HUES48 (cell line): ENCODE measurements at regions not wholly inside any gene's neighbourhood (a gene's known extent, or its start where the extent isn't known, plus 50 kb on each side); places are given as distances from the start of the nearest gene placed in this dataset.

Experiments
- H3K27ac ChIP-seq: one replicate; pipeline ENCODE4 v1.7.0; 2013; ENCODE audit warnings: low read depth, low read length, inconsistent platforms
- H3K27me3 ChIP-seq: 2 replicates; pipeline ENCODE4 v1.6.1; 2013; ENCODE audit warnings: mild to moderate bottlenecking, low read length; ENCODE audit not compliant: control insufficient read depth, insufficient read depth
- H3K36me3 ChIP-seq: 2 replicates; pipeline ENCODE4 v1.6.1; 2013; ENCODE audit warnings: low read length; ENCODE audit not compliant: control insufficient read depth, insufficient read depth
- H3K4me1 ChIP-seq: 2 replicates; pipeline ENCODE4 v1.6.1; 2013; ENCODE audit warnings: mild to moderate bottlenecking, low read length; ENCODE audit not compliant: control insufficient read depth, insufficient read depth
- H3K4me3 ChIP-seq: 2 replicates; pipeline ENCODE4 v1.5.1; 2013; ENCODE audit warnings: mild to moderate bottlenecking, low read depth, low read length
- H3K9ac ChIP-seq: 2 replicates; pipeline ENCODE4 v1.6.1; 2013; ENCODE audit warnings: mild to moderate bottlenecking, low read depth, low read length, moderate library complexity
- H3K9me3 ChIP-seq: 2 replicates; pipeline ENCODE4 v1.6.1; 2013; ENCODE audit warnings: low read length; ENCODE audit not compliant: control insufficient read depth, insufficient read depth

- H3K9ac ChIP-seq, result no peak overlapping the region
- H3K36me3 ChIP-seq, result no peaks in the 10 kb centered on the region
- peaks cover 6% of the 10 kb centered on the region; the same call in 1 of the 2 replicates for H3K27me3 ChIP-seq
- no peak overlapping the region for H3K27ac ChIP-seq
- H3K4me3 ChIP-seq, result no peak overlapping the region
- no peaks in the 10 kb centered on the region for H3K4me1 ChIP-seq
- H3K9me3 ChIP-seq, result no peaks in the 10 kb centered on the region
These were observed 210.8 kb downstream of the GRIN2B start for GRCh38 chr12:13770576-13770975.

GRCh38 chr12:13769966-13770365 is 211.4 kb downstream of the GRIN2B start:
- H3K27me3 ChIP-seq, result peaks cover 5% of the 10 kb centered on the region; the same call in 1 of the 2 replicates
- no peak overlapping the region for H3K9ac ChIP-seq
- H3K4me1 ChIP-seq, result no peaks in the 10 kb centered on the region

GRCh38 chr12:13769273-13769672 is 212.1 kb downstream of the GRIN2B start:
- no peaks in the 10 kb centered on the region for H3K36me3 ChIP-seq
- no peak overlapping the region for H3K9ac ChIP-seq
- no peaks in the 10 kb centered on the region for H3K27me3 ChIP-seq
- no peaks in the 10 kb centered on the region for H3K4me1 ChIP-seq
- no peaks in the 10 kb centered on the region for H3K9me3 ChIP-seq
- H3K4me3 ChIP-seq, result no peak overlapping the region
- no peak overlapping the region for H3K27ac ChIP-seq

More at GRCh38 chr12:13769966-13770365, 211.4 kb downstream of the GRIN2B start:
- no peaks in the 10 kb centered on the region for H3K9me3 ChIP-seq
- H3K27ac ChIP-seq, result no peak overlapping the region
- no peak overlapping the region for H3K4me3 ChIP-seq
- no peaks in the 10 kb centered on the region for H3K36me3 ChIP-seq

GRCh38 chr12:13764748-13765147 is 216.7 kb downstream of the GRIN2B start:
- 0 out of 2 replicates have a peak, but pooled peaks cover 2% of the 10 kb centered on the region for H3K27me3 ChIP-seq
- H3K36me3 ChIP-seq, result no peaks in the 10 kb centered on the region
- H3K9me3 ChIP-seq, result no peaks in the 10 kb centered on the region
- no peak overlapping the region for H3K27ac ChIP-seq
- no peak overlapping the region for H3K4me3 ChIP-seq
- peaks cover 5% of the 10 kb centered on the region for H3K4me1 ChIP-seq
- no peak overlapping the region for H3K9ac ChIP-seq

- Histone ChIP-seq H3K27me3 (peaks cover 54% of the 10 kb centered on the region), H3K4me1 (peaks cover 63% of the 10 kb centered on the region), H3K9ac (no peak overlapping the region), H3K9me3 (no peaks in the 10 kb centered on the region), H3K4me3 (peak overlapping the region; percentile 32), H3K27ac (peak overlapping the region; percentile 74), H3K36me3 (no peaks in the 10 kb centered on the region)
These were observed 232.0 kb downstream of the GRIN2B start for GRCh38 chr12:13749389-13749788.

GRCh38 chr12:13745111-13745860 is 236.1 kb downstream of the GRIN2B start:
- no peaks in the 10 kb centered on the region for H3K36me3 ChIP-seq
- H3K9ac ChIP-seq, result no peak overlapping the region
- no peaks in the 10 kb centered on the region for H3K9me3 ChIP-seq
- H3K27ac ChIP-seq, result peak overlapping the region; percentile 13
- H3K27me3 ChIP-seq, result peaks cover 36% of the 10 kb centered on the region
- no peak overlapping the region for H3K4me3 ChIP-seq
- H3K4me1 ChIP-seq, result peaks cover 55% of the 10 kb centered on the region

GRCh38 chr12:13744561-13744960 is 236.8 kb downstream of the GRIN2B start:
- no peak overlapping the region for H3K9ac ChIP-seq

GRCh38 chr12:13740149-13740545 is 241.3 kb downstream of the GRIN2B start:
- no peak overlapping the region for H3K27ac ChIP-seq
- peaks cover 8% of the 10 kb centered on the region for H3K27me3 ChIP-seq
- no peak overlapping the region for H3K9ac ChIP-seq
- no peaks in the 10 kb centered on the region for H3K36me3 ChIP-seq
- no peaks in the 10 kb centered on the region for H3K9me3 ChIP-seq
- H3K4me3 ChIP-seq, result no peak overlapping the region
- peaks cover 15% of the 10 kb centered on the region for H3K4me1 ChIP-seq

More at GRCh38 chr12:13744561-13744960, 236.8 kb downstream of the GRIN2B start:
- peaks cover 31% of the 10 kb centered on the region for H3K27me3 ChIP-seq
- peaks cover 54% of the 10 kb centered on the region for H3K4me1 ChIP-seq
- no peaks in the 10 kb centered on the region for H3K36me3 ChIP-seq
- no peaks in the 10 kb centered on the region for H3K9me3 ChIP-seq
- H3K27ac ChIP-seq, result no peak overlapping the region
- no peak overlapping the region for H3K4me3 ChIP-seq

- no peaks in the 10 kb centered on the region for H3K9me3 ChIP-seq
- H3K4me3 ChIP-seq, result no peak overlapping the region
- peaks cover 6% of the 10 kb centered on the region for H3K4me1 ChIP-seq
- H3K27ac ChIP-seq, result no peak overlapping the region
- no peak overlapping the region for H3K9ac ChIP-seq
- H3K27me3 ChIP-seq, result peaks cover 33% of the 10 kb centered on the region
- H3K36me3 ChIP-seq, result no peaks in the 10 kb centered on the region
These were observed 245.7 kb downstream of the GRIN2B start for GRCh38 chr12:13735734-13736133.

GRCh38 chr12:13734584-13735152 is 246.7 kb downstream of the GRIN2B start:
- Histone ChIP-seq H3K9ac (no peak overlapping the region), H3K27me3 (peaks cover 44% of the 10 kb centered on the region), H3K4me1 (peaks cover 9% of the 10 kb centered on the region), H3K4me3 (no peak overlapping the region), H3K9me3 (no peaks in the 10 kb centered on the region), H3K27ac (no peak overlapping the region), H3K36me3 (no peaks in the 10 kb centered on the region)

- H3K27ac ChIP-seq, result peak overlapping the region; percentile 97
- peaks cover 71% of the 10 kb centered on the region for H3K27me3 ChIP-seq
- H3K4me1 ChIP-seq, result peaks cover 35% of the 10 kb centered on the region
- H3K9me3 ChIP-seq, result no peaks in the 10 kb centered on the region
- peak overlapping the region; percentile 9; the same call in 1 of the 2 replicates for H3K4me3 ChIP-seq
- H3K9ac ChIP-seq, result no peak overlapping the region
- H3K36me3 ChIP-seq, result no peaks in the 10 kb centered on the region
These were observed 253.7 kb downstream of the GRIN2B start for GRCh38 chr12:13727707-13728195.
